HG02798 (cell line): ENCODE measurements at regions not wholly inside any gene's neighbourhood (a gene's known extent, or its start where the extent isn't known, plus 50 kb on each side); places are given as distances from the start of the nearest gene placed in this dataset.

Experiments
- ATAC-seq: cut with Tn5 transposase; IDR thresholded peaks from one replicate; pipeline ENCODE4 v1.9.1; 2021; ENCODE audit warnings: mild to moderate bottlenecking; ENCODE audit not compliant: unreplicated experiment, poor library complexity

DNA sequence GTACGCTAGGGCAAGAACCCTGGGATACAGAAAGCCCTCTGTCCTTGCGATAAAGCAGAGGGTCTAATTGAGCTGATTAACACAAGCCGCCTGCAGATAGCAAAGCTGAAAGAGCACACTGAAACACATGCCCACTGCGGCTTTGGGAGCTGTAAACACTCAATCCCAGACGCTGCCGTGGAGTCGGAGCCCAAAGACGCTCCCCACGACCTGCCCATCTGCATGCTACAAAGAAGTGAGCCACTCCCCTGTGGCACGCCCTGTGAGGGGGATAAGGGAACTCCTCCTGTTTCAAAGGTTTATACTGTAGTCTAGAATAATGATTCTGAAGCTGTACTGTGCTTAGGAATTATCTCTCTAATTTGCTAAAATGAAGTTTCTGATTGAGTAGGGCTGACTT is 985.6 kb upstream of the GHITM start:
- no peak for ATAC-seq

GRCh38 chr10:83164156-83164555 is 975.2 kb upstream of the GHITM start:
- ATAC-seq: no peak

DNA sequence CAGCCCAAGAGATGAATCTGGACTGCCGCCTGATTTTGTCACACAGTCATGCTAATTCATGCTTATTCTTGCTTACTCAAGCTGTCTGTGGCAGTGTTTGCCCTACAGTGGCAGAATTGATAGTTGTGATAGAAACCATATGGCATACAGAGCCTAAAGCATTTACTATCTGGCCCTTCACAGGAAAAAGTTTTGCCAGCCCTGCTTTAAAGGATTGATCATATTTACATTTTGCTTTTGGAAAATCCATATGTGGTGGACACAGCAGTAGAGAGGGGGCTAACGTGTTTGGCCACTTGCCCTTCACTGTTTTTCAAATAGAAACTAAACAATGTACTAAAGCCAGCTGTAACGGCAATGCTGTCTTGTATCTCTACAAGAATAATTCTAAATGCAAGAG is 974.0 kb upstream of the GHITM start:
- ATAC-seq: no peak

DNA sequence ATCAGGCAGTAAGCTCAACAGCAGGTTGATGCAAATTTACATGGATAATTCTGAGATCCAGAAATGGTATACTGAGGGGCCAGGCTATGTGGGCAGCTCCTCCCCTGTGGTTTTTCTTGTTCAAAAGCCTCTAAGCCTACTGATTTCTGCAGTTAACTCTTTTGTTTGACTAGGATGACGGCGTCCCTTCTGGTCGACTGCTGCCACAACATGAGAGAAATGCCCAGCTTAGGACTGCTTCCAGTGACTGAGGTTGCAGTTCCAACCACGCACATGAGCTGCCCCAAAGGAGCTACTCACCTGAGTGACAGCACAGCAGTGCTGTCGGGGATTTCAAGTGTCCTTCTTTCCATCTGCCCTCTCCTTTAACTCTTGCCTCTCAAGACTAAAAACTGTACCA is 973.0 kb upstream of the GHITM start:
- ATAC-seq: no peak

- no peak for ATAC-seq
Measured at GRCh38 chr10:83167081-83167480, 972.2 kb upstream of the GHITM start.

DNA sequence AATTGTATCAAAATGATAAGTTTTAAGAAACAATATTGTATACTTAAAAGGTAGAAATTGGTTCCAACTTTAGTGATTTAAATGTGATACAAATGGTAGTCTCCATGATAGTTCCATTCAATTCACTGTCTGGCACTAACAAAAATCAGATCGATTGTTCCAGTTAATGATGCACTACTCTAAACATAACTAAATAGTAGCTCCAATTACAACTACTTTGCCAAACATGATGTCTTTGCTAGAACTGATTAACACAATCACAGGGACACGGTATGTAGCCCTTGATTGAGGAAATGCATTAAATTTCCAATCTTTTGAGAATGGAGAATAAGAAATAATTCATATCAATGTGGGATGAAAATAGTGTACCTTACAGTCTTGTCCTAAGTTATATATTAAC is 962.4 kb upstream of the GHITM start:
- no peak for ATAC-seq

DNA sequence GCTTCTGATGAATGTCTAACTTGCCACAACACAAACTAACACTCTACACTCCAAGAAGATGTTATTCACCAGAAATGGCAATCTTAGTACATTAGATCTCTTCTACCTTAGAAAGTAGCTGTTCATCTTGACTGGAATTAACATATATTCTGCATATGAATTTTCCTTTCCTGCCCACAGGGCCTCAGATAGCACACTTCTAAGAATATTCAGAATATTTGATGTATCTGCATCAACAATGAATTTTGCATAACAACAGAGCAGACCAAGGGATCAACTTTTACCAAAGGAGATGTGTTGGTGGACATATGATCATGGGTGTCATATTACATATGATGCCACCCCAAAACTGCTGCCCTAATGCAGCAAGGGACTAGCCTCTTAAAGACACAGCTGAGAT is 960.8 kb upstream of the GHITM start:
- ATAC-seq: no peak

- ATAC-seq: no peak
Measured at GRCh38 chr10:83179371-83179770, 959.9 kb upstream of the GHITM start.

DNA sequence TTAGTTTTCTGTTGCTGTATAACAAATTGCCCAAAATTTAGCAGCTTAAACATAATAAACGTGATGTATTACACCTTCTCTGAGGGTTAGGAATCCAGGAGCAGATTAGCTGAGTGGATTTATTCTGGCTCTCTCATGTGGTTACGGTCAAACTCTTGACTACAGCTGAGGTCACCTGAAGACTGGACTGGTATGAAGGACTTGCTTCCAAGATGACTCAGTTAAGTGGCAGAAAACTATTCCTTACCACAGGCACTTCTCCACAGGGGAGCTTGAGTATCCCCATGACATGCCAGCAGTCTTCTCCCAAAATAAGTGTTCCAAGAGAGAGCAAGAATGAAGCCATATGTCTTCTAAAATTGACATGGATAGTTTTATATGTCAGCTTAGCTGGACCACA is 957.2 kb upstream of the GHITM start:
- ATAC-seq: no peak

DNA sequence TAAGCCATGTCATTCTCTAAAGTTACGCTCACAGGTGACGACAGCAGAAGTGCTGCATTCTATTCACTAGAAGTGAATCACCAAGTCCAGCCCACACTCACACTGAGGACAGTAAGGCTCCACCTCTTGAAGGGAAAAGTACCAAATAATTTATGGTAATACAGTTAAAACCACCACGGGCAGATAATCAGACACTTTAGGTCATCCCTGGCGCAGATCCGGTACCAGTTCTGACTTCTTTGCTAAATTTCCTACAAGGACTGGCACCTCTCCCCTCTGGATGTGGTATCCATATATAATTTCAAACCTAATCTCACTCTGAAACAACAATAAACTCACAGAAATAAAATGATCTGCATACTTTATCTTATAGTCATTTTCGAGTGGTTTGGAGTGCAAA is 954.7 kb upstream of the GHITM start:
- ATAC-seq: no peak

GRCh38 chr10:83190614-83191013 is 948.7 kb upstream of the GHITM start:
- ATAC-seq: no peak

- ATAC-seq: no peak
Measured at GRCh38 chr10:83193026-83193425, 946.3 kb upstream of the GHITM start.

DNA sequence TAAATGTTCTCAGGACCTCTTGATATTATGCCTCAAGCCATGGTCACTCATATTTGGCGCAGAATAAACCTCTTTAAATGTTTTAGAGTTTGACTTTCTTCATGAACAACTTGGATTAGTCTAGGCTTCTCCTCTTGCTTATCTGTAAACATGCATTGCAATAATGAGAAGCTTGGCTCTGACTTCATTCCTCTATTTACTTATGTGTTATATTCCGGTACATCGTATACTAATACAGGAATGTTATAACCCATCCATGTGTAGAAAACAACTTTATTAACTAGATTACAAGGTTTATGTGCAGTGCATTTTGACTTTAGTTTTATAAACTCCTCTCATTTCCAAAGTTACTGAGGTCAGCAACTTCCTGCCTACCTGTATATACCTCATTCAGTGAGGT is 944.3 kb upstream of the GHITM start:
- ATAC-seq: no peak

GRCh38 chr10:83199374-83199773 is 939.9 kb upstream of the GHITM start:
- ATAC-seq: no peak

DNA sequence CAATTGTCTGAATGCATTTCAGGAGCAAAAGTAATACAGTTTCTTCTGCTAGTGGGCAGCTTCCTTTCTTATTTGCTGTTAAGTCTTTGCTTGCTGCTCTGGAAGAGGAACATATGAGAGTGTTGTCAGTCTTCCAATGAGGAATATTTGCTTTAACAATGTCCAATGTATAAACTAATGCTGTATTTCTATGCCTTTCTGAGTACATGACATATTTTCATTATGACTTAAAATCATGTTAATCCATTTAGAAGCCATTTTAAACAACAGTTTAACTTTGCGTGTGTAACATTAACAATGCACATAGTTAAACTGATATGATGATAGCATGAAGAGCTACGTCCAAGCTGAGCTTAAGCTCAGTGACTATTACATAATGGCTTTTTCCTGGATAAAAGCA is 933.4 kb upstream of the GHITM start:
- no peak for ATAC-seq

GRCh38 chr10:83212632-83213334 is 926.5 kb upstream of the GHITM start:
- ATAC-seq: no peak

DNA sequence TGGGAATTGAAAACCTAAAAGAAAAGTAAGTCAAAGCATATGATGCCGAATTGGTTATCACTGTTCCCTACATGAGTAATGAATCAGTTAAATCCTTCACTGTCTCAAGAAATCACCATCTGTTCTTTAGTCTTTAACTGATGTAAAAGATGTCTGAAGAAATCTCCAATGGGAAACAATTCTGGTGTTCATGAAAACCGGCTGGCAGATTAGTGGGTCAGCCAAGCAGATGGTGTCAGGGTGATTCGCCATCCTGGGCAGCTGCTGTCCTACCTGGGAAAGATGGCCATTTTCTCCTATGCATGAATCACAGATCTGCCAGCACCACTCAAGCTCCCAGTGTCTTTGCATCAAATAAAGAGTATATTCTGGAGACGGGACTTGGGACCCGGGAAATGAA is 925.2 kb upstream of the GHITM start:
- ATAC-seq: no peak

DNA sequence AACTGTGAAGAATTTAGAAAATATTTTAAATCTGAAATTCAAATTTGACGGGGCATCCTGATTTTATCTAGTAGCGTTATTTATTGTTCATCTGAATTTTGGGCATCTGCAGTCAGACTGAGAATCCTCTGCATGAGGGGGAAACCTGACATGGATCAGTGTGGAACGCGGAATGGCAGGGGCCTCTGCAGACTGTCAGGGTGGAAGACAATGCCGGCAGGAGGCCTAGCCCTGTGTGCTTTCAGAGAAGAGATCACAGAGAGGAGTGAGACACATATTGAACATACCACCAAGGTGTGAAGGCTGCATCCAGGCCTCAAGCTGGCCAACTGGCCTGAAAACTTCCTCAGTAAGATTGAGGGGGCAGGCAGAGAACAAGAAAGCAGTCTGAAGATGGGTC is 921.1 kb upstream of the GHITM start:
- ATAC-seq: no peak

DNA sequence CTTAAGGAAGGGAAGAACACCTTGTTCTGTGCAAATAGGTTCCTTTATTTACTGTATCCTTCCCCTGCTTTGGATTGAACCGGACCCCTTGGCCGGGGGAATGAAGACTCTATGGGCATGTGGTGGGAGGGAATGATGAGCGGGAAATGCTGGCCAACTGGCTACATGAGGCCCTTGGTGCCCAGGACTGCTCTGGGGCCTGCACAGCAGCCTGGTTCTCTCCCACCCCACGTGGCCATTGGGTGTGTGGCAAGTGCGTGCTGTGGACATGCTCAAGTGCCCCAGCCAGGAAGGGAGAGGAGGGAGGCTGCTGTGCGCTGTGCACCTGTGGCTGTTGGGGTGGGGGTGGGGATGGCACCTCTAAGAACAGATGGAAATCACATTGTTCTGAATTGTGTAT is 917.0 kb upstream of the GHITM start:
- no peak for ATAC-seq

DNA sequence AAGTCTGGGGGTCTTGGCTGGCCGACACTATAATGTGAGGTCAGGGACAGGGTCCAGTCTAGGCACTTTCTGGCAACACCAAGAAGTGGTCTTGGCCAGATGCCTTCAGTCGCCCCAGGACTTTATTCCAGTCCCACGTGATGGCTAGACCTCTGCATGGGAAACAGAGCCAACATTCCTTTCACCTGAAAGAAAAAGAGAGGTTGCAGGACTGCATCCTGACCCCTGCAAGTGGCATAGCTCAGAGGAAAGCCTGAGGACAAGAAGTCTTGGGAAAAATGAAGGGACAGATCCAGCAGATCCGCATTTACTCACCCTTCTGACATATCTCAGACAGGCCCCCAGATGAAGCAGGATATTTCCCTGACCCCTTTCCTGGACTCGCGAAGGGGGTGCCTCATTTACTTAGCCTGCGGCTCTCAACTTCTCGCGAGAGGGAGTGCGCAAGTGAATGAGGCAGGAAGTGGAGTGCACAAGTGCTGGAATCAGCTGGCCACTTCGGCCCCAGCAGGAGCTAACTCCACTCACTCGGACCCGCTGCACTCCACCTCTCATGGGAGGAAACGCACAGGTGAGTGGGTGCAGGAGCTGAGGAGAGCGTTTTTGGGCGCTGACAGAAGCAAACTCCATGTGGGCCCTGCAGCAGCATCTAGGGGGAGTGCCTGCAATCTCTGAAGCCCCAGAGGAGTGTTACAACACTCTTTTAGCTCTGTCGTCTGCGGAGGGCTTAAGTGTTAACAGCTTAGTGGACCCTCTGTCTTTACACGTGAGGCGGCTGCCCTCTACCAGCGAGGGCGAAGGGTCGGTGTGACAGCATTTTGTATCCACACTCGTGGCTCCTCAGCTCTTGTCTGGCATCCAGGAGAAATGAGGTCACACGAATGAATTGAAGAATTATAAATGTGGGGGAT is 916.2 kb upstream of the GHITM start:
- no peak for ATAC-seq

- no peak for ATAC-seq
Measured at GRCh38 chr10:83225781-83226180, 913.5 kb upstream of the GHITM start.

GRCh38 chr10:83229991-83230390 is 909.3 kb upstream of the GHITM start:
- no peak for ATAC-seq
